SK-MEL-5 (cell line): ENCODE measurements at regions not wholly inside any gene's neighbourhood (a gene's known extent, or its start where the extent isn't known, plus 50 kb on each side); places are given as distances from the start of the nearest gene placed in this dataset.

Source experiments
- DNase-seq: peaks from one replicate; pipeline ENCODE4 v3.0.0-alpha.2; 2016; ENCODE audit warnings: low read depth, low spot score
- in situ Hi-C: cut with HindIII; loops from 2 replicates; pipeline ENCODE4 v1.10.0; 2016; ENCODE audit warnings: low sequenced_read_pairs, high pct_unique_total_duplicates, low pct_unique_long_range_greater_than_20kb

GRCh38 chr12:111156304-111156703, 212.6 kb downstream of the PHETA1 start:
- in situ Hi-C loops = no loop called here
- no peak for DNase-seq

- DNase-seq = no peak
- in situ Hi-C loops = no loop called here
These were observed 213.4 kb downstream of the PHETA1 start for GRCh38 chr12:111155521-111155920.

DNA sequence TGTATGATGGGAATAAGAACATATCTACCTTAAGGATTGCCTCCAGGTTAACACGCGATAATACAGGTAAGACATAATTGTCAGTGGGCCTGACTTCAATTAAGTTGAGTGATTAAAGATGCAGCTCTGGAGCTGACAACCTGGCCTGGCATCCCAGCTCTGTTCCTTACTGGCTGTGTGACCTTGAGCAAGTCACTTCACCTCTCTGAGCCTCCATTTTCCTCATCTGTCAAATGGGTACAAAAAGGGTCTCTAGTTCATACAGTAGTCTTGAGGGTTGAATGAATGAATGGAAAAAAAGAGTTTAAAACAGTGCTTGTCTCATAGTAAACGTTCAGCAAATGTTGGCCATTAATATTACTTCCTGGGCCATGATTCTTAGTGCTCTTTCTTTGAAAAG, 213.9 kb downstream of the PHETA1 start:
- in situ Hi-C loops = no loop called here
- DNase-seq = no peak

- DNase-seq = no peak
- in situ Hi-C loops = no loop called here
These were observed 214.6 kb downstream of the PHETA1 start for GRCh38 chr12:111154147-111154834.

GRCh38 chr12:111152561-111152960, 216.3 kb downstream of the PHETA1 start:
- in situ Hi-C loops = no loop called here

GRCh38 chr12:111150921-111151840, 217.7 kb downstream of the PHETA1 start:
- no peak for DNase-seq
- in situ Hi-C loops = no loop called here

More at GRCh38 chr12:111152561-111152960, 216.3 kb downstream of the PHETA1 start:
- DNase-seq = no peak

GRCh38 chr12:111150360-111150759, 218.5 kb downstream of the PHETA1 start:
- in situ Hi-C loops = no loop called here
- no peak for DNase-seq

GRCh38 chr12:111149299-111149698, 219.6 kb downstream of the PHETA1 start:
- in situ Hi-C loops = no loop called here
- DNase-seq = peak; percentile 23

DNA sequence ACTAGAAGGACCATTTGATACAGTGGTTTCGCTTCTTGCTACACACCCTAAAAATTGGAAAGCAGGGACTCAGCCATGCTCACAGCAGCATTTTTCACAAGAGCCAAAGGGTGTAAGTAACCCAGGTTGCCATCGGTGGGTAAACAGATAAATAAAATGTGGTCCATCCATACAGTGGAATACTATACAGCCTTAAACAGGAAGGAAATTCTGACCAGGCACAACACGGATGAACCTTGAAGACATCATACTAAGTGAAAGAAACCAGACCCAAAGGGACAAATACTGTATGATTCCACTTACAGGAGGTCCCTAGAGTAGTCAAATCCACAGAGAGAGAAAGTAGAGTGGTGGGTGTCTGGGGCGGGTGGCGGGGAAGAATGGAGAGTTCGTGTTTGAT, 220.9 kb downstream of the PHETA1 start:
- no peak for DNase-seq
- in situ Hi-C loops = no loop called here

- DNase-seq = no peak
These were observed 222.9 kb upstream of the MYL2 start for GRCh38 chr12:111143271-111143670.

GRCh38 chr12:111141205-111141604, 220.8 kb upstream of the MYL2 start:
- no peak for DNase-seq
- in situ Hi-C loops = no loop called here

More at GRCh38 chr12:111143271-111143670, 222.9 kb upstream of the MYL2 start:
- in situ Hi-C loops = no loop called here

DNA sequence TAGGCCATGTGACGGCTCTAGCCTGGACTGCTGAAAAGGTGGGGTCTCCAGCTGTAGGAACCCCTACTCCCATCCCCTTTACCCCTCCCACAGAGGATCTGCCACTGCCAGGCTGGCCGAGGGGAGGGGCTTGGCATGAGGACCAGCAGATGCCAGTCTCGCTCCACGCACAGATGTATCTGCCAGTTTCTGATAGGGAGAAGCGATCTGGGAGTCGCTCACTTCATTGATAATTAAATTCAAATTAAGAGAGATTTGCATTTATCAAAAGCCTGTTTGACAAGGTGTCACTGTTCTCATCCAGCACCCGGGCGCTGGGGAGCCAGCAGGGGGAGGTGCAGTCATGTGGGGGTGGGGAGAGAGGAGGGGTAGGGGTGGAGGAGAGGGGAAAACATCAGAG, 217.6 kb upstream of the MYL2 start:
- peak; percentile 18 for DNase-seq
- in situ Hi-C loops = no loop called here

DNA sequence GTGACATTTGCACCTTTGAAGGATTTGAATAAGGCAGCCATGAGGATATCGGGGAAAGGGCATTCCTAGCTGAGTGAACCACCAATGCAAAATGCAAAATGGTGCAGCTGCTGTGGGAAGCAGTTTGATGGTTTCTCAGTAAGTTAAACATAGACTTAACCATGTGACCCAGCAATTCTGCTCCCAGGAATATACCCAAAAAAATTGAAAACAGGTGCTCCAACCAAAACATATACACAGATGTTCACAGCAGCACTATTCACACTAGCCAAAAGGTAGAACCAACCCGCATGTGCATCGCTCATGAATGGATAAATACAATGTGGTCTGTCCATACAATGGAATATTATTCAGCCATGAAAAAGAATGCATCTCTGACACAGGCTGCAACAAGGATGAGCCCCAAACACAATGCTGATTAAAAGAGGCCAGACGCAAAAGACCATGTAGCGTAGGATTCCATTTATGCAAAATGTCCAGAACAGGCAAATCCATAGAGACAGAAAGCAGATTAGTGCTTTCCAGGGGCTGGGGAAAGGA, 215.0 kb upstream of the MYL2 start:
- in situ Hi-C loops = no loop called here
- no peak for DNase-seq

GRCh38 chr12:111130336-111130735, 210.0 kb upstream of the MYL2 start:
- no peak for DNase-seq
- in situ Hi-C loops = no loop called here

DNA sequence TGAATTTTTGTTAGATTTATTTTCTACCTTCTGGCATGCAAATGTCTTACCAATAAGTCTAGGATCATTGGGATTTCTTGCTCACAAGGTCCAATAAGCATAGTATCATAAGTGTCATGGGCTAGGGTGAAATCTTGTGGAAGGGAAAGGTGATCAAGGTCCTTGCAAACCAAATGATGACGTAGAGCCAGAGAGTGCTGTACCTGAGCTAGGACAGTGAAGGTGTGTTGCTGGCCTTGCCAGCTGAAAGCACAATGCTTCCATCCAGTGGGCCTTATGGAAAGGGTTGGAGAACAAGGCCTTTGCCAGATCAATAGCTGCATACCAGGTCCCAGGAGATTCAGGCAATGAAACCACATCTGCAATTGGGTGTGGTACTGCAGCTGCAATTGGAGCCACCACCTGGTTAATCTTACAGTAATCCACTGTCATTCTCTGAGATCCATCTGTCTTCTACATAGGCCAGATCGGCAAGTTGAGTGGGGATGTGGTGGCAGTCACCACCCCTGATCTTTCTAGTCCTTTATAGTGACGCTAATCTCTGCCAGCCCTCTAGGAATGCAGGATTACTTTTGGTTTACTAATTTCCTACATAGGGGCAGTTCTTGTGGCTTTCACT, 208.9 kb upstream of the MYL2 start:
- no peak for DNase-seq
- in situ Hi-C loops = no loop called here

DNA sequence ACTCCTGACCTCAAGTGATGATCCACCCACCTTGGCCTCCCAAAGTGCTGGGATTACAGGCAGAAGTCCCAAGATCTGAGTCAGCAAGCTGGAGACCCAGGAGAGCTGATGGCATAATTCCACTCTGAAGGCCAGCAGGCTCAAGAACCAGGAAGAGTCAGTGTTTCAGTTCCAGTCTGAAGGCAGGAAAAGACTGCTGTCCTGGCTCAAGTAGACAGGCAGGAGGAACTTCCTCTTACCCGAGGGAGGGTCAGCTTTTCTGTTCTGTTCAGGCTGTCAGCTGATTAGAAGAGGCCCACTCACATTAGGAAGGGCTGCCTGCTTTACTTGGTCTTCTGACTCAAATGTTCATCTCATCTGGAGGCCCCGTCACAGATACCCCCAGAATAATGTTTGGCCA, 206.0 kb upstream of the MYL2 start:
- DNase-seq = no peak
- in situ Hi-C loops = no loop called here

GRCh38 chr12:111124183-111124582, 203.8 kb upstream of the MYL2 start:
- in situ Hi-C loops = no loop called here
- DNase-seq = no peak

- in situ Hi-C loops = no loop called here
These were observed 203.0 kb upstream of the MYL2 start for GRCh38 chr12:111123390-111123789.

More at GRCh38 chr12:111123390-111123789, 203.0 kb upstream of the MYL2 start:
- DNase-seq = no peak
